WTC11 (cell line): ENCODE measurements at regions not wholly inside any gene's neighbourhood (a gene's known extent, or its start where the extent isn't known, plus 50 kb on each side); places are given as distances from the start of the nearest gene placed in this dataset.

ENCODE experiments used
- ATAC-seq: fragments of 200-7000 bp; cut with Tn5 transposase; 2 replicates; pipeline ENCODE4 v1.10.0; 2021; ENCODE audit warnings: mild to moderate bottlenecking, moderate library complexity
- CTCF ChIA-PET: fragments of 300-600 bp; sonication (Branson Sonifier 250); formaldehyde crosslinking; loops from one replicate; lab custom pipeline; 2021; ENCODE audit warnings: antibody characterized with exemption; lab: Charles Lee
- POLR2A ChIA-PET: fragments of 350-600 bp; sonication (Branson Sonifier 250); formaldehyde crosslinking; loops from one replicate; lab custom pipeline; 2021; ENCODE audit warnings: antibody characterized with exemption; lab: Charles Lee
- DNase-seq: peaks from one replicate; pipeline ENCODE4 v3.0.0; 2021; ENCODE audit warnings: low spot score
- H3K27ac Mint-ChIP-seq: 2 replicates; pipeline ENCODE4 v1.8.0; 2021; ENCODE audit warnings: mixed read lengths
- H3K27me3 Mint-ChIP-seq: 2 replicates; pipeline ENCODE4 v1.8.0; 2021; ENCODE audit warnings: low read depth, mild to moderate bottlenecking, moderate library complexity, mixed read lengths
- H3K36me3 Mint-ChIP-seq: 2 replicates; pipeline ENCODE4 v1.8.0; 2021; ENCODE audit warnings: mixed read lengths
- H3K4me1 Mint-ChIP-seq: 2 replicates; pipeline ENCODE4 v1.8.0; 2022; ENCODE audit warnings: mixed read lengths
- H3K4me3 Mint-ChIP-seq: 2 replicates; pipeline ENCODE4 v1.8.0; 2021; ENCODE audit warnings: mild to moderate bottlenecking, moderate library complexity, mixed read lengths
- H3K9me3 Mint-ChIP-seq: 2 replicates; pipeline ENCODE4 v1.8.0; 2021; ENCODE audit warnings: mixed read lengths
- CTCF ChIP-seq: fragments of 200-600 bp; IDR thresholded peaks from 2 replicates; pipeline ENCODE4 v1.8.0; 2022; ENCODE audit warnings: antibody characterized with exemption
- JUN ChIP-seq: sonication (generic); formaldehyde crosslinking; IDR thresholded peaks from 2 replicates; pipeline ENCODE4 v1.8.0; 2023; ENCODE audit warnings: mild to moderate bottlenecking, missing genetic modification reagents
- RELA ChIP-seq: sonication (generic); formaldehyde crosslinking; IDR thresholded peaks from 2 replicates; pipeline ENCODE4 v1.8.1; 2022; ENCODE audit warnings: missing genetic modification reagents, mild to moderate bottlenecking, borderline replicate concordance
- RORB ChIP-seq: fragments of 250-450 bp; sonication (Bioruptor Pico); IDR thresholded peaks from 2 replicates; pipeline ENCODE4 v1.9.0; 2021; ENCODE audit warnings: mild to moderate bottlenecking
- SMAD3 ChIP-seq: sonication (generic); formaldehyde crosslinking; IDR thresholded peaks from 2 replicates; pipeline ENCODE4 v1.8.0; 2022; ENCODE audit warnings: missing genetic modification reagents, mild to moderate bottlenecking, borderline replicate concordance
- TEAD1 ChIP-seq: sonication (generic); formaldehyde crosslinking; IDR thresholded peaks from 2 replicates; pipeline ENCODE4 v1.8.0; 2022; ENCODE audit warnings: mild to moderate bottlenecking, missing genetic modification reagents
- TP53 ChIP-seq: sonication (generic); formaldehyde crosslinking; IDR thresholded peaks from 2 replicates; pipeline ENCODE4 v1.8.1; 2023; ENCODE audit warnings: mild to moderate bottlenecking, missing genetic modification reagents
- ZBTB21 ChIP-seq: sonication (generic); formaldehyde crosslinking; IDR thresholded peaks from 2 replicates; pipeline ENCODE4 v1.8.1; 2023; ENCODE audit warnings: mild to moderate bottlenecking, missing genetic modification reagents, borderline replicate concordance
- ZNF121 ChIP-seq: sonication (generic); formaldehyde crosslinking; IDR thresholded peaks from 2 replicates; pipeline ENCODE4 v1.8.0; 2023; ENCODE audit warnings: missing genetic modification reagents
- ZNF416 ChIP-seq: fragments of 250-450 bp; sonication (Bioruptor Pico); IDR thresholded peaks from 2 replicates; pipeline ENCODE4 v1.9.0; 2021; ENCODE audit warnings: mild to moderate bottlenecking, inconsistent platforms
- ZNF423 ChIP-seq: fragments of 250-450 bp; sonication (Bioruptor Pico); IDR thresholded peaks from 2 replicates; pipeline ENCODE4 v2.1.2; 2022; ENCODE audit warnings: mild to moderate bottlenecking, moderate library complexity
- ZNF671 ChIP-seq: fragments of 250-450 bp; sonication (Bioruptor Pico); IDR thresholded peaks from 2 replicates; pipeline ENCODE4 v1.8.0; 2021; ENCODE audit warnings: mild to moderate bottlenecking
- TF ChIP-seq, protein P1 (sequence below): sonication (generic); formaldehyde crosslinking; IDR thresholded peaks from 2 replicates; pipeline ENCODE4 v1.8.1; 2023; ENCODE audit warnings: mild to moderate bottlenecking, missing genetic modification reagents, moderate library complexity
- TF ChIP-seq, protein P2 (sequence below): sonication (generic); formaldehyde crosslinking; conservative IDR thresholded peaks from 2 replicates; pipeline ENCODE4 v1.8.1; 2023; ENCODE audit warnings: mild to moderate bottlenecking, low read depth, missing genetic modification reagents, moderate library complexity
- TF ChIP-seq, protein P3 (sequence below): sonication (generic); formaldehyde crosslinking; conservative IDR thresholded peaks from 2 replicates; pipeline ENCODE4 v1.8.1; 2022; ENCODE audit warnings: mild to moderate bottlenecking, missing genetic modification reagents

GRCh38 chr3:167930453-167930852 lies 165.3 kb downstream of the GOLIM4 start:
- ChIA-PET CTCF (interaction anchor here (1.5 to 2.0 kb wide), 4 partner anchors 18 to 110 kb away, joined by 3 to 15 read pairs (median 6); no protein-coding TSS in a partner anchor), POLR2A (no interaction called here)
- no peak overlapping the region for H3K4me3 Mint-ChIP-seq
- no peak overlapping the region for H3K27ac Mint-ChIP-seq
- peaks cover 6% of the 10 kb centered on the region for H3K9me3 Mint-ChIP-seq
- H3K27me3 Mint-ChIP-seq, result no peaks in the 10 kb centered on the region
- TF ChIP-seq JUN (CRISPR knock-in tag), result no peak
- TF ChIP-seq, protein P1, sequence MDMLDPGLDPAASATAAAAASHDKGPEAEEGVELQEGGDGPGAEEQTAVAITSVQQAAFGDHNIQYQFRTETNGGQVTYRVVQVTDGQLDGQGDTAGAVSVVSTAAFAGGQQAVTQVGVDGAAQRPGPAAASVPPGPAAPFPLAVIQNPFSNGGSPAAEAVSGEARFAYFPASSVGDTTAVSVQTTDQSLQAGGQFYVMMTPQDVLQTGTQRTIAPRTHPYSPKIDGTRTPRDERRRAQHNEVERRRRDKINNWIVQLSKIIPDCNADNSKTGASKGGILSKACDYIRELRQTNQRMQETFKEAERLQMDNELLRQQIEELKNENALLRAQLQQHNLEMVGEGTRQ, result 0 out of 2 replicates have a peak, but pooled peaks have one; percentile 15
- DNase-seq (no peak), ATAC-seq (peak; percentile 11; the same call in 1 of the 2 replicates)
- H3K36me3 Mint-ChIP-seq, result no peaks in the 10 kb centered on the region
- H3K4me1 Mint-ChIP-seq, result peaks cover 13% of the 10 kb centered on the region

- DNase-seq (no peak), ATAC-seq (peak; percentile 66)
- H3K36me3 Mint-ChIP-seq, result no peaks in the 10 kb centered on the region
These were observed 165.8 kb downstream of the GOLIM4 start for GRCh38 chr3:167929968-167930367.

GRCh38 chr3:167928381-167928780 lies 167.3 kb downstream of the GOLIM4 start:
- no peaks in the 10 kb centered on the region for H3K27me3 Mint-ChIP-seq
- H3K27ac Mint-ChIP-seq, result no peak overlapping the region
- ATAC-seq (no peak), DNase-seq (no peak)
- peaks cover 10% of the 10 kb centered on the region for H3K9me3 Mint-ChIP-seq
- ChIA-PET POLR2A (no interaction called here), CTCF (interaction anchor here (0.7 to 1.0 kb wide), 3 partner anchors 112 to 457 kb away, joined by 3 to 4 read pairs (median 3); no protein-coding TSS in a partner anchor)
- peaks cover 16% of the 10 kb centered on the region for H3K4me1 Mint-ChIP-seq
- TF ChIP-seq TEAD1, result no peak
- TF ChIP-seq CTCF, result no peak
- no peak overlapping the region for H3K4me3 Mint-ChIP-seq
- no peaks in the 10 kb centered on the region for H3K36me3 Mint-ChIP-seq

More at GRCh38 chr3:167929968-167930367, 165.8 kb downstream of the GOLIM4 start:
- peaks cover 13% of the 10 kb centered on the region for H3K4me1 Mint-ChIP-seq
- ChIA-PET CTCF (interaction anchor here (1.1 to 2.0 kb wide), 5 partner anchors 17 to 550 kb away, joined by 3 to 15 read pairs (median 5); partner anchors contain the start of gene ZBBX), POLR2A (no interaction called here)
- H3K27ac Mint-ChIP-seq, result peak overlapping the region; percentile 28; the same call in 1 of the 2 replicates
- TF ChIP-seq, protein P2, sequence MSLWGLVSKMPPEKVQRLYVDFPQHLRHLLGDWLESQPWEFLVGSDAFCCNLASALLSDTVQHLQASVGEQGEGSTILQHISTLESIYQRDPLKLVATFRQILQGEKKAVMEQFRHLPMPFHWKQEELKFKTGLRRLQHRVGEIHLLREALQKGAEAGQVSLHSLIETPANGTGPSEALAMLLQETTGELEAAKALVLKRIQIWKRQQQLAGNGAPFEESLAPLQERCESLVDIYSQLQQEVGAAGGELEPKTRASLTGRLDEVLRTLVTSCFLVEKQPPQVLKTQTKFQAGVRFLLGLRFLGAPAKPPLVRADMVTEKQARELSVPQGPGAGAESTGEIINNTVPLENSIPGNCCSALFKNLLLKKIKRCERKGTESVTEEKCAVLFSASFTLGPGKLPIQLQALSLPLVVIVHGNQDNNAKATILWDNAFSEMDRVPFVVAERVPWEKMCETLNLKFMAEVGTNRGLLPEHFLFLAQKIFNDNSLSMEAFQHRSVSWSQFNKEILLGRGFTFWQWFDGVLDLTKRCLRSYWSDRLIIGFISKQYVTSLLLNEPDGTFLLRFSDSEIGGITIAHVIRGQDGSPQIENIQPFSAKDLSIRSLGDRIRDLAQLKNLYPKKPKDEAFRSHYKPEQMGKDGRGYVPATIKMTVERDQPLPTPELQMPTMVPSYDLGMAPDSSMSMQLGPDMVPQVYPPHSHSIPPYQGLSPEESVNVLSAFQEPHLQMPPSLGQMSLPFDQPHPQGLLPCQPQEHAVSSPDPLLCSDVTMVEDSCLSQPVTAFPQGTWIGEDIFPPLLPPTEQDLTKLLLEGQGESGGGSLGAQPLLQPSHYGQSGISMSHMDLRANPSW (CRISPR knock-in tag), result no peak
- TF ChIP-seq, protein P3, sequence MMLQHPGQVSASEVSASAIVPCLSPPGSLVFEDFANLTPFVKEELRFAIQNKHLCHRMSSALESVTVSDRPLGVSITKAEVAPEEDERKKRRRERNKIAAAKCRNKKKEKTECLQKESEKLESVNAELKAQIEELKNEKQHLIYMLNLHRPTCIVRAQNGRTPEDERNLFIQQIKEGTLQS, result no peak
- TF ChIP-seq ZNF423 (no peak), ZNF416 (CRISPR knock-in tag) (no peak), ZBTB21 (CRISPR knock-in tag) (no peak), ZNF671 (CRISPR knock-in tag) (no peak), RORB (CRISPR knock-in tag) (no peak), SMAD3 (CRISPR knock-in tag) (no peak), RELA (CRISPR knock-in tag) (no peak), TP53 (CRISPR knock-in tag) (no peak), TEAD1 (no peak), ZNF121 (CRISPR knock-in tag) (no peak)
- no peaks in the 10 kb centered on the region for H3K27me3 Mint-ChIP-seq
- H3K9me3 Mint-ChIP-seq, result peaks cover 10% of the 10 kb centered on the region
- no peak overlapping the region for H3K4me3 Mint-ChIP-seq
